ENCODE measurements at regions not wholly inside any gene's neighbourhood (a gene's known extent, or its start where the extent isn't known, plus 50 kb on each side); places are given as distances from the start of the nearest gene placed in this dataset.

GRCh38 chr4:136634121-136634520, 898.2 kb downstream of the PCDH18 start:
- Mint-ChIP-seq H3K36me3 (ENCODE audit: low read depth) (no peaks in the 10 kb centered on the region), H3K9me3 (no peaks in the 10 kb centered on the region), H3K4me3 (no peak overlapping the region), H3K4me1 (no peaks in the 10 kb centered on the region), H3K27ac (no peak overlapping the region), H3K27me3 (ENCODE audit: low read depth) (no peaks in the 10 kb centered on the region)
- no peak for TF ChIP-seq CTCF (IDR thresholded peaks at IDR 0.05; ENCODE audit: unreplicated experiment in 3 of 3)

- no peak overlapping the region for H3K27ac Mint-ChIP-seq
- TF ChIP-seq CTCF (IDR thresholded peaks at IDR 0.05; ENCODE audit: unreplicated experiment in 3 of 3), result no peak
- no peaks in the 10 kb centered on the region for H3K27me3 Mint-ChIP-seq (ENCODE audit: low read depth)
These were observed 932.4 kb downstream of the PCDH18 start for GRCh38 chr4:136599890-136600289.

DNA sequence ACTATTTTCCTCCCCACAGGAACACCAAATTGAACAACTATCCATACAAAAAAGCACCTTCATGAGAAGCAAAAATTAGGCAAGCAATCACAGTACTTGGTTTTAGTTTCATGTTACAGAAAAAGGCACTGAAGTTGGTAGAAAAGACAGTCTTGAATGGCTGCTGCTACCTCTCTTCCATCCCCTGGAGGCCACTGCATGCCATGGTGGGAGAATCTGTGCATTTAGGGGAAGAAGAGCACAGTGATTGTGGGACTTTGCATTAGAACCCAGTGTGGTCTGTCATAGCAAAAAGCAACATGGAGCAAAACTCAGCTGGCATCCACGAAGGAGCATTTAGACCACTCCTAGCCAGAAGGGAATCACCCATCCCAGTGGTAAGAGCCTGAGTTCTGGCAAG, 941.9 kb downstream of the PCDH18 start:
- H3K36me3 Mint-ChIP-seq (ENCODE audit: low read depth), result no peaks in the 10 kb centered on the region
- H3K9me3 Mint-ChIP-seq, result peaks cover 4% of the 10 kb centered on the region
- H3K4me3 Mint-ChIP-seq, result no peak overlapping the region
- no peaks in the 10 kb centered on the region for H3K4me1 Mint-ChIP-seq
- no peak overlapping the region for H3K27ac Mint-ChIP-seq
- no peaks in the 10 kb centered on the region for H3K27me3 Mint-ChIP-seq (ENCODE audit: low read depth)
- TF ChIP-seq CTCF (IDR thresholded peaks at IDR 0.05; ENCODE audit: unreplicated experiment in 3 of 3), result no peak

More at GRCh38 chr4:136599890-136600289, 932.4 kb downstream of the PCDH18 start:
- Mint-ChIP-seq H3K4me1 (no peaks in the 10 kb centered on the region), H3K9me3 (peaks cover 19% of the 10 kb centered on the region), H3K4me3 (no peak overlapping the region), H3K36me3 (ENCODE audit: low read depth) (no peaks in the 10 kb centered on the region)

- H3K27ac Mint-ChIP-seq, result no peak overlapping the region
- TF ChIP-seq CTCF (IDR thresholded peaks at IDR 0.05; ENCODE audit: unreplicated experiment in 3 of 3), result no peak
- peaks cover 3% of the 10 kb centered on the region for H3K27me3 Mint-ChIP-seq (ENCODE audit: low read depth)
- H3K36me3 Mint-ChIP-seq (ENCODE audit: low read depth), result no peaks in the 10 kb centered on the region
- H3K4me1 Mint-ChIP-seq, result no peaks in the 10 kb centered on the region
- no peak overlapping the region for H3K4me3 Mint-ChIP-seq
- H3K9me3 Mint-ChIP-seq, result no peaks in the 10 kb centered on the region
These were observed 948.7 kb downstream of the PCDH18 start for GRCh38 chr4:136583567-136583966.

- Mint-ChIP-seq H3K27me3 (ENCODE audit: low read depth) (peaks cover 3% of the 10 kb centered on the region), H3K36me3 (ENCODE audit: low read depth) (no peaks in the 10 kb centered on the region), H3K4me3 (no peak overlapping the region), H3K27ac (no peak overlapping the region), H3K4me1 (no peaks in the 10 kb centered on the region), H3K9me3 (no peaks in the 10 kb centered on the region)
- no peak for TF ChIP-seq CTCF (IDR thresholded peaks at IDR 0.05; ENCODE audit: unreplicated experiment in 3 of 3)
These were observed 951.2 kb downstream of the PCDH18 start for GRCh38 chr4:136581119-136581518.

DNA sequence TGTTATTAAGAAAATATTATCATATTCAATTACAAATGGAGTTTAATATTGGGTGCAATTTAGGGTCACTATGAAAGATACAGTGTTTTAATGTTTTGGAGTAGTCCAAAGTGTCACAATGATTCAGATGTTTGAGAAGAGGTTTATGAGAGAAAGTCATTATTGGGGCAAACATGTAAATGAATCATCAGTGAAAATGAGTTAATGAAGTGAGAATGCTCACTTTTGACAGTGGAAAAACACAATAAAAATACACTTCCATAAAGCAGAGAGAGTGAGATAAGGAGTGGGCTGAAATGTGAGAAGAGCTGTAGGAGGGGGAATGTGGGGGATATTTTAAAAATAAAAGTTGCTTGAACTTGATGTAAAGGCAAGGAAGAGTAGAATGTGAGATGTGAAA, 957.1 kb downstream of the PCDH18 start:
- H3K4me1 Mint-ChIP-seq, result peaks cover 4% of the 10 kb centered on the region
- no peak overlapping the region for H3K4me3 Mint-ChIP-seq
- H3K36me3 Mint-ChIP-seq (ENCODE audit: low read depth), result no peaks in the 10 kb centered on the region
- no peak for TF ChIP-seq CTCF (IDR thresholded peaks at IDR 0.05; ENCODE audit: unreplicated experiment in 3 of 3)
- H3K27ac Mint-ChIP-seq, result no peak overlapping the region
- H3K9me3 Mint-ChIP-seq, result no peaks in the 10 kb centered on the region
- no peaks in the 10 kb centered on the region for H3K27me3 Mint-ChIP-seq (ENCODE audit: low read depth)

Data from nephron (organoid).